NOMO-1 treated with dmso at 0.1 percent for 144 hours (cell line): ENCODE measurements at regions not wholly inside any gene's neighbourhood (a gene's known extent, or its start where the extent isn't known, plus 50 kb on each side); places are given as distances from the start of the nearest gene placed in this dataset.
"Not testable (repeated sequence)": the region's sequence is repeated elsewhere in the genome, so short reads cannot be mapped to it uniquely, and the experiment has no call there.

Experiments
- DNase-seq: peaks from one replicate; lab custom pipeline; 2025; ENCODE audit not compliant: unreplicated experiment; lab: John Stamatoyannopoulos, UW

- no peak for DNase-seq
Measured at GRCh38 chr17:51387582-51387981, 127.2 kb downstream of the UTP18 start.

- no peak for DNase-seq
Measured at GRCh38 chr17:51387986-51388385, 127.6 kb downstream of the UTP18 start.

GRCh38 chr17:51389875-51390274, 129.5 kb downstream of the UTP18 start:
- DNase-seq, result no peak

- no peak for DNase-seq
Measured at GRCh38 chr17:51391982-51392654, 131.8 kb downstream of the UTP18 start.

- DNase-seq, result no peak
Measured at GRCh38 chr17:51395621-51396020, 135.3 kb downstream of the UTP18 start.

GRCh38 chr17:51397361-51398127, 137.2 kb downstream of the UTP18 start:
- DNase-seq, result no peak

GRCh38 chr17:51398128-51398525, 137.8 kb downstream of the UTP18 start:
- no peak for DNase-seq

GRCh38 chr17:51398687-51399086, 138.3 kb downstream of the UTP18 start:
- DNase-seq, result no peak

- DNase-seq, result no peak
Measured at GRCh38 chr17:51401279-51401678, 140.9 kb downstream of the UTP18 start.

- no peak for DNase-seq
Measured at GRCh38 chr17:51402899-51403298, 142.6 kb downstream of the UTP18 start.

- no peak for DNase-seq
Measured at GRCh38 chr17:51407576-51407975, 147.2 kb downstream of the UTP18 start.

- no peak for DNase-seq
Measured at GRCh38 chr17:51419476-51419875, 159.1 kb downstream of the UTP18 start.

GRCh38 chr17:51421525-51421924, 161.2 kb downstream of the UTP18 start:
- no peak for DNase-seq

- DNase-seq, result no peak
Measured at GRCh38 chr17:51422634-51423033, 162.3 kb downstream of the UTP18 start.

- DNase-seq, result no peak
Measured at GRCh38 chr17:51423421-51424160, 163.2 kb downstream of the UTP18 start.

- no peak for DNase-seq
Measured at GRCh38 chr17:51425773-51426172, 165.4 kb downstream of the UTP18 start.

- DNase-seq, result no peak
Measured at GRCh38 chr17:51427323-51427811, 167.0 kb downstream of the UTP18 start.

GRCh38 chr17:51427856-51428255, 167.5 kb downstream of the UTP18 start:
- no peak for DNase-seq

GRCh38 chr17:51428668-51429495, 168.5 kb downstream of the UTP18 start:
- no peak for DNase-seq

- not testable (repeated sequence) for DNase-seq
Measured at GRCh38 chr17:51429938-51430337, 169.6 kb downstream of the UTP18 start.

GRCh38 chr17:51430591-51430990, 170.2 kb downstream of the UTP18 start:
- DNase-seq, result no peak
